H1 (cell line): ENCODE measurements at regions not wholly inside any gene's neighbourhood (a gene's known extent, or its start where the extent isn't known, plus 50 kb on each side); places are given as distances from the start of the nearest gene placed in this dataset.
A peak's percentile ranks its signal among the peaks of the same experiment; 100 is the strongest.

Experiments
- CTCF ChIA-PET: fragments of 300-600 bp; sonication (Branson Sonifier 250); formaldehyde crosslinking; loops from one replicate; lab custom pipeline; 2021; ENCODE audit not compliant: partially characterized antibody; lab: Charles Lee
- POLR2A ChIA-PET: fragments of 300-600 bp; sonication (Branson Sonifier 250); formaldehyde crosslinking; loops from one replicate; lab custom pipeline; 2021; ENCODE audit warnings: inconsistent platforms; ENCODE audit not compliant: partially characterized antibody; lab: Charles Lee
- DNase-seq, 2 experiments: peaks; one replicate each; pipeline versions ENCODE4 v3.0.0 to v3.0.0-alpha.2; 2010 to 2022; ENCODE audit warnings: low spot score in 2 of 2, low read depth in 1 of 2, mixed read lengths in 1 of 2
- FAIRE-seq: peaks from 2 replicates; lab custom pipeline; 2011; peaks lifted over from hg19 to GRCh38; lab: Jason Lieb, UNC
- H2AFZ ChIP-seq: 2 replicates; pipeline ENCODE4 v1.8.1; 2012; ENCODE audit warnings: low read length, inconsistent platforms
- H2AK5ac ChIP-seq: 2 replicates; pipeline ENCODE4 v1.6.1; 2013; ENCODE audit warnings: low read depth, low read length
- H2BK120ac ChIP-seq: replicated peaks from 2 replicates; pipeline ENCODE3; 2013; ENCODE audit warnings: low read depth, low read length, inconsistent platforms
- H2BK12ac ChIP-seq: 2 replicates; pipeline ENCODE4 v1.6.1; 2013; ENCODE audit warnings: low read depth, low read length
- H2BK15ac ChIP-seq: 2 replicates; pipeline ENCODE4 v1.6.1; 2013; ENCODE audit warnings: low read length
- H2BK20ac ChIP-seq: 2 replicates; pipeline ENCODE4 v1.6.1; 2013; ENCODE audit warnings: low read length
- H2BK5ac ChIP-seq: 2 replicates; pipeline ENCODE4 v1.6.1; 2013; ENCODE audit warnings: low read depth, low read length
- H3K14ac ChIP-seq: 2 replicates; pipeline ENCODE4 v1.6.1; 2013; ENCODE audit warnings: inconsistent platforms; ENCODE audit not compliant: insufficient read length
- H3K18ac ChIP-seq: 2 replicates; pipeline ENCODE4 v1.6.1; 2013; ENCODE audit warnings: low read length; ENCODE audit errors: extremely low read depth
- H3K23ac ChIP-seq: 2 replicates; pipeline ENCODE4 v1.6.1; 2013; ENCODE audit warnings: inconsistent platforms; ENCODE audit not compliant: insufficient read length
- H3K23me2 ChIP-seq: 2 replicates; pipeline ENCODE4 v1.6.1; 2013; ENCODE audit warnings: low read depth, low read length
- H3K27ac ChIP-seq: 2 replicates; pipeline ENCODE4 v1.6.1; 2011; ENCODE audit warnings: low read depth, low read length, inconsistent platforms
- H3K27me3 ChIP-seq, 4 experiments: replicated peaks in 1 of 4; 1 replicate in 1 of 4; 2 replicates in 3 of 4; pipeline versions ENCODE4 v1.6.1 to v1.8.1; 2011 to 2013; ENCODE audit warnings: low read length in 3 of 4, mild to moderate bottlenecking in 3 of 4, inconsistent platforms in 2 of 4, mixed read lengths in 2 of 4, moderate library complexity in 1 of 4; ENCODE audit not compliant: control insufficient read depth in 3 of 4, insufficient read depth in 3 of 4; ENCODE audit errors: extremely low read depth in 1 of 4
- H3K36me3 ChIP-seq, 4 experiments: 2 replicates each; pipeline versions ENCODE4 v1.6.1 to v1.8.1; 2011 to 2013; ENCODE audit warnings: mild to moderate bottlenecking in 4 of 4, low read length in 3 of 4, moderate library complexity in 2 of 4, control low read depth in 1 of 4, inconsistent platforms in 1 of 4; ENCODE audit not compliant: insufficient read depth in 4 of 4, control insufficient read depth in 2 of 4
- H3K4ac ChIP-seq: replicated peaks from 2 replicates; pipeline ENCODE3; 2013; ENCODE audit warnings: low read length, low read depth, mixed read lengths, inconsistent platforms; ENCODE audit not compliant: insufficient read length
- H3K4me1 ChIP-seq, 4 experiments: replicated peaks in 1 of 4; 1 replicate in 1 of 4; 2 replicates in 3 of 4; pipeline versions ENCODE4 v1.6.1 to v1.8.1; 2011 to 2013; ENCODE audit warnings: low read length in 3 of 4, inconsistent platforms in 2 of 4, mixed read lengths in 1 of 4; ENCODE audit not compliant: insufficient read depth in 4 of 4, control insufficient read depth in 3 of 4
- H3K4me2 ChIP-seq, 2 experiments: 2 replicates each; pipeline versions ENCODE4 v1.6.1 to v1.8.1; 2011 to 2013; ENCODE audit warnings: low read depth in 2 of 2, low read length in 2 of 2, control low read depth in 1 of 2, inconsistent platforms in 1 of 2, mild to moderate bottlenecking in 1 of 2; ENCODE audit not compliant: insufficient read depth in 1 of 2
- H3K4me3 ChIP-seq, 4 experiments: fragments of 200-600, 300-600 bp in 1 of 4; sonication (generic), shearing (Covaris generic), sonication (Bioruptor Twin) in 1 of 4; 2 replicates each; pipeline versions ENCODE4 v1.5.1 to v1.8.1; 2011 to 2016; ENCODE audit warnings: low read length in 4 of 4, low read depth in 3 of 4, control low read depth in 2 of 4, inconsistent platforms in 2 of 4, mild to moderate bottlenecking in 2 of 4, mixed read lengths in 1 of 4, moderate library complexity in 1 of 4; ENCODE audit not compliant: insufficient read depth in 2 of 4; ENCODE audit errors: extremely low read depth in 1 of 4
- H3K56ac ChIP-seq: replicated peaks from 2 replicates; pipeline ENCODE3; 2013; ENCODE audit warnings: low read depth, mild to moderate bottlenecking, mixed read lengths, low read length, inconsistent platforms; ENCODE audit not compliant: insufficient read length
- H3K79me1 ChIP-seq: 2 replicates; pipeline ENCODE4 v1.6.1; 2013; ENCODE audit warnings: low read depth, low read length, control low read depth
- H3K79me2 ChIP-seq, 2 experiments: 2 replicates each; pipeline versions ENCODE4 v1.6.1 to v1.8.1; 2012 to 2013; ENCODE audit warnings: low read length in 2 of 2, mild to moderate bottlenecking in 2 of 2, inconsistent platforms in 1 of 2; ENCODE audit not compliant: insufficient read depth in 2 of 2, control insufficient read depth in 1 of 2
- H3K9ac ChIP-seq, 4 experiments: replicated peaks in 1 of 4; 1 replicate in 1 of 4; 2 replicates in 3 of 4; pipeline versions ENCODE4 v1.6.1 to v1.8.1; 2011 to 2013; ENCODE audit warnings: low read depth in 3 of 4, low read length in 3 of 4, control low read depth in 2 of 4, mild to moderate bottlenecking in 2 of 4, moderate library complexity in 2 of 4, inconsistent platforms in 1 of 4; ENCODE audit errors: extremely low read depth in 1 of 4
- H3K9me3 ChIP-seq, 2 experiments: 2 replicates each; pipeline versions ENCODE4 v1.6.1 to v1.8.1; 2012 to 2013; ENCODE audit warnings: mild to moderate bottlenecking in 2 of 2, moderate library complexity in 2 of 2, control low read depth in 1 of 2, inconsistent platforms in 1 of 2, low read depth in 1 of 2, low read length in 1 of 2, mixed read lengths in 1 of 2; ENCODE audit not compliant: insufficient read depth in 2 of 2
- H4K20me1 ChIP-seq, 2 experiments: replicated peaks in 1 of 2; 2 replicates each; pipeline versions ENCODE3 to v1.8.1; 2011 to 2013; ENCODE audit warnings: inconsistent platforms in 2 of 2, low read length in 2 of 2, mild to moderate bottlenecking in 1 of 2; ENCODE audit not compliant: insufficient read depth in 2 of 2, control insufficient read depth in 1 of 2
- H4K5ac ChIP-seq: 2 replicates; pipeline ENCODE4 v1.6.1; 2013; ENCODE audit warnings: low read length, low read depth, mixed read lengths, inconsistent platforms; ENCODE audit not compliant: insufficient read length
- H4K8ac ChIP-seq: 2 replicates; pipeline ENCODE4 v1.8.0; 2013; ENCODE audit warnings: mild to moderate bottlenecking, moderate library complexity, low read length, inconsistent platforms; ENCODE audit not compliant: insufficient read depth; ENCODE audit errors: extremely low read depth
- H4K91ac ChIP-seq: replicated peaks from 2 replicates; pipeline ENCODE3; 2013; ENCODE audit warnings: low read length, mixed read lengths, inconsistent platforms; ENCODE audit not compliant: insufficient read length
- ATF3 ChIP-seq: IDR thresholded peaks from 2 replicates; pipeline ENCODE4 v1.6.1; 2011; ENCODE audit warnings: low read depth, mild to moderate bottlenecking, low read length; ENCODE audit not compliant: insufficient read depth
- BCL11A ChIP-seq, 2 experiments: IDR thresholded peaks; one replicate each; pipeline ENCODE4 v1.6.1; 2011; ENCODE audit warnings: low read depth in 2 of 2, low read length in 2 of 2, mild to moderate bottlenecking in 2 of 2
- CBX8 ChIP-seq: fragments of 300-800, 300-1000 bp; sonication (generic); IDR thresholded peaks from 2 replicates; pipeline ENCODE4 v1.7.1; 2016; ENCODE audit warnings: low read depth, low read length, borderline replicate concordance
- CEBPB ChIP-seq: IDR thresholded peaks from 2 replicates; pipeline ENCODE4 v1.6.1; 2012; ENCODE audit warnings: low read depth, low read length
- CHD2 ChIP-seq: IDR thresholded peaks from 2 replicates; pipeline ENCODE4 v1.6.1; 2012; ENCODE audit warnings: low read length, improper control_type of control experiment
- EGR1 ChIP-seq: IDR thresholded peaks from 2 replicates; pipeline ENCODE4 v1.6.1; 2011; ENCODE audit warnings: low read depth, low read length, borderline replicate concordance
- JUND ChIP-seq: IDR thresholded peaks from 2 replicates; pipeline ENCODE4 v1.6.1; 2011; ENCODE audit warnings: mild to moderate bottlenecking, improper control_type of control experiment, low read length
- MAFK ChIP-seq: IDR thresholded peaks from 2 replicates; pipeline ENCODE4 v1.6.1; 2012; ENCODE audit warnings: low read depth, mild to moderate bottlenecking, improper control_type of control experiment, low read length
- POU5F1 ChIP-seq: IDR thresholded peaks from 2 replicates; pipeline ENCODE4 v1.6.1; 2011; ENCODE audit warnings: low read depth, mild to moderate bottlenecking, low read length, moderate library complexity
- TAF1 ChIP-seq: IDR thresholded peaks from 2 replicates; pipeline ENCODE4 v1.6.1; 2011; ENCODE audit warnings: mild to moderate bottlenecking, low read depth, low read length
- TAF7 ChIP-seq: optimal IDR thresholded peaks from 2 replicates; pipeline ENCODE3; 2011; ENCODE audit warnings: low read depth, mild to moderate bottlenecking, inconsistent platforms, low read length, moderate library complexity, borderline replicate concordance
- TBP ChIP-seq: IDR thresholded peaks from 2 replicates; pipeline ENCODE4 v1.6.1; 2011; ENCODE audit warnings: low read depth, low read length, improper control_type of control experiment
- USF2 ChIP-seq: IDR thresholded peaks from 2 replicates; pipeline ENCODE4 v1.6.1; 2011; ENCODE audit warnings: low read length, improper control_type of control experiment
- YY1 ChIP-seq: IDR thresholded peaks from 2 replicates; pipeline ENCODE4 v1.6.1; 2011; ENCODE audit warnings: low read depth, mild to moderate bottlenecking, low read length
- WGBS, 2 experiments: shearing (Covaris generic) in 1 of 2; methylation state at CpG; one replicate each; pipeline versions ENCODE4 v1.1.6 to v1.1.7; 2013 to 2015; ENCODE audit warnings: low lambda C conversion rate in 2 of 2, mixed read lengths in 2 of 2, inconsistent platforms in 1 of 2, low coverage in 1 of 2, missing lambda C conversion rate in 1 of 2; ENCODE audit not compliant: insufficient replicate concordance in 2 of 2, insufficient coverage in 1 of 2, insufficient read length in 1 of 2; ENCODE audit errors: extremely low coverage in 1 of 2, missing lambda C conversion rate in 1 of 2; 5-methylcytosine and 5-hydroxymethylcytosine counted together

GRCh38 chr2:10209406-10209935 is 86.9 kb downstream of the RRM2 start:
- H3K18ac ChIP-seq = no peak overlapping the region
- H2BK5ac ChIP-seq = no peak overlapping the region
- no peaks in the 10 kb centered on the region for H3K36me3 ChIP-seq
- H3K56ac ChIP-seq = no peak overlapping the region
- H3K9ac ChIP-seq = no peak overlapping the region
- H4K91ac ChIP-seq = no peak overlapping the region
- 91% methylated on average over 15 of the region's 15 CpGs; no CpG with 5 or more reads in 1 of the 2 experiments for WGBS, 2 experiments
- H4K20me1 ChIP-seq = peaks cover 0 to 5% of the 10 kb centered on the region in 2 experiments
- no peak overlapping the region for H4K8ac ChIP-seq
- FAIRE-seq (no peak), DNase-seq (no peak)
- H3K79me2 ChIP-seq = no peaks in the 10 kb centered on the region
- CTCF ChIA-PET = interaction anchor here (0.7 to 1.3 kb wide), 5 partner anchors 10 to 148 kb away, joined by 3 read pairs; no protein-coding TSS in a partner anchor
- H3K4me1 ChIP-seq = peaks cover 0 to 3% (median 1%) of the 10 kb centered on the region in 4 experiments; a peak in 6 of 7 replicates
- H3K23ac ChIP-seq = no peak overlapping the region
- H2AFZ ChIP-seq = no peak overlapping the region
- no peak overlapping the region for H2BK15ac ChIP-seq
- no peak overlapping the region for H4K5ac ChIP-seq
- no peak overlapping the region for H3K4me2 ChIP-seq
- H3K14ac ChIP-seq = no peak overlapping the region
- no peaks in the 10 kb centered on the region for H3K23me2 ChIP-seq
- H3K4ac ChIP-seq = peak overlapping the region; percentile 14
- no peak overlapping the region for H2BK12ac ChIP-seq
- no peak overlapping the region for H2AK5ac ChIP-seq
- H3K4me3 ChIP-seq = no peak overlapping the region
- no peak overlapping the region for H2BK20ac ChIP-seq
- H3K79me1 ChIP-seq = no peaks in the 10 kb centered on the region
- no peaks in the 10 kb centered on the region for H3K9me3 ChIP-seq
- POLR2A ChIA-PET = no interaction called here
- no peak overlapping the region for H3K27ac ChIP-seq
- no peaks in the 10 kb centered on the region; a peak in 1 of 7 replicates for H3K27me3 ChIP-seq
- H2BK120ac ChIP-seq = no peak overlapping the region
- no peak for TF ChIP-seq USF2
- no peak for TF ChIP-seq CHD2
- TF ChIP-seq POU5F1 = no peak
- TF ChIP-seq TAF1 = no peak
- no peak for TF ChIP-seq TAF7
- no peak for TF ChIP-seq CBX8
- no peak for TF ChIP-seq JUND
- no peak for TF ChIP-seq ATF3
- no peak for TF ChIP-seq CEBPB
- no peak for TF ChIP-seq EGR1
- no peak for TF ChIP-seq MAFK
- no peak for TF ChIP-seq TBP
- TF ChIP-seq BCL11A (IDR thresholded peaks at IDR 0.05; ENCODE audit: low read depth in 2 of 2, low read length in 2 of 2) = no peak
- no peak for TF ChIP-seq YY1
